ENCODE measurements at regions not wholly inside any gene's neighbourhood (a gene's known extent, or its start where the extent isn't known, plus 50 kb on each side); places are given as distances from the start of the nearest gene placed in this dataset.

GRCh38 chr6:101296169-101296960 lies 97.1 kb upstream of the GRIK2 start:
- DNase-seq (ENCODE audit: low read depth), result peak; percentile 13

DNA sequence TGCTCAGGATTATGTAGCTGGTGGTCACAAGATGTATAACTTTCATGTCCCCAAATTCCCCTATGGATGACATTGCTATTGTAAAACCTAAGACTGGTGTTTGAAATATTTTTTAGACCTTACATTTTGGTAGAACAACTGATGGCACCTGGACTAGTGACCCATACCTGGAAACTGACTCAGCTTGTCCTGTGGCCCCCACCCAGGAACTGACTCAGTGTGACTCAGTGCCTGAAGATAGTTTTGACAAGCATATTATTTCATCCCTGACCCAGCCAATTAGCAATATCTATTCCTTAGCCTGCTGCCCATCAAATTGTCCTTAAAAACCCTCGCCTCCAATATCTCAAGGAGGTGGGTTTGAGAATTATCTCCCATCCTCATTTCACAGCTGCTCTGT lies 90.9 kb upstream of the GRIK2 start:
- DNase-seq (ENCODE audit: low read depth), result no peak

DNA sequence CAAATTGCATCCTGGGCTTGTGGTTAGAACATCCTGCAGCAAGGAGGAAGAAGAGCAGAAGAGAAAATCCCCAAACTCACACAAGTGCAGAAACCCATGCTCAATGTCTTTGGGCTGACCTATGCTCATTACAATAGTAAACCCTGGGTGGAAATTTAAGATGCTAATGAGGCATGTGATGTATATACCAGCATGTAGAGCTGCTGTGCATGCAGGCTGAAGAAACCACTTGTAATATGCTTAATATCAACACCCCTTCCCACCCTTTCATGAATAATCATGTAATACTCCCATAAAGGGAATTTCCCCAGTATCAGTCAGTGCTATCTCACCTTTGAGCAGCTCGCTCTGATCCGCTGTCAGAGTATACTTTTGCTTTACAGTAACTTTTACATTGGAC lies 90.0 kb upstream of the GRIK2 start:
- no peak for DNase-seq (ENCODE audit: low read depth)

DNA sequence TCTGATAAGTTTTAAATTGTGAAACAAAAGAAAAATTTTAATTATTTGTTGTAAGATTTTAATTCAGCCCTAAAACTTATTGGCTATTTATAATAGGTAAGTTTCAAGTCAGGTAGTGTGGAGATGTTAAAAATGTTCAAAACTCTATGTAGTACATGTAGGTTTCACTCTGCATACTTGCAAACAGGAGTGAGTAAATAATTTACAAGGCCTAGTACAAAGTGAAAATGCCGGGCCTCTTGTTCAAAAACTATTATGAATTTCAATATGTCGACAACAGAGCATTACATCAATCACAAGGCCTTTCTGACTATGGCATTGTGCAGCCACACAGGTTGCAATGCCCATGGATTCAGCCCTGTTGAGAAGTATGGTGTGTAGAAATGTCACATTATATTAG lies 80.9 kb upstream of the GRIK2 start:
- no peak for DNase-seq (ENCODE audit: low read depth)

DNA sequence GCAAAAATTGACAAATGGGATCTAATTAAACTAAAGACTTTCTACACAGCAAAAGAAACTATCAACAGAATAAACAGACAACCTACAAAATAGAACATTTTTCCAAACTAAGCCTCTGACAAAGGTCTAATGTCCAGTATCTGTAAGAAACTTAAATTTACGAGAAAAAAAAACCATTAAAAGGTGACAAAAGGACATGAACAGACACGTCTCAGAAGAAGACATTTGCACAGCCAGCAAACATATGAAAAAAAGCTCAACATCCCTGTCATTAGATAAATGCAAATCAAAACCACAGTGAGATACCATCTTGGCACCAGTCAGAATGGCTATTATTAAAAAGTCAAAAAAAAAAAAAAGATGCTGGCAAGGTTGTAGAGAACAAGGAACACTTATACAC lies 70.6 kb upstream of the GRIK2 start:
- no peak for DNase-seq (ENCODE audit: low read depth)

DNA sequence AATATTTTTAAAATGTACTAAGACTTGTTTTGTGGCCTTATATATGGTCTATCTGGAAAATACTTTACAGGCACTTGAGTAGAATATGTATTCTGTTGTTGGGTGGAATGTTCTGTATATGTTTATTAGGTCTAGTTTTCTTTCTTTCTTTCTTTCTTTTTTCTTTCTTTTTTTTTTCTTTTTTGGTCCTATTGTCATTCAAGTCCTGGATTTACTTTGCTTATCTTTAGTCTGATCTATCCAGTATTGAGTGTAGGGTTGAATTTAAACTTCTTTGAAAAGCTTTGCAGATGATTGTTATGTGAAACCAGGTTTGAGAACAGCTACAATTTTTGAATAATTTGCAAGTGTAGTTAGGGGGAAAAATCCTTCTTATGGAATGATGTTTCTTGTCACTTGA lies 67.1 kb upstream of the GRIK2 start:
- no peak for DNase-seq (ENCODE audit: low read depth)

DNA sequence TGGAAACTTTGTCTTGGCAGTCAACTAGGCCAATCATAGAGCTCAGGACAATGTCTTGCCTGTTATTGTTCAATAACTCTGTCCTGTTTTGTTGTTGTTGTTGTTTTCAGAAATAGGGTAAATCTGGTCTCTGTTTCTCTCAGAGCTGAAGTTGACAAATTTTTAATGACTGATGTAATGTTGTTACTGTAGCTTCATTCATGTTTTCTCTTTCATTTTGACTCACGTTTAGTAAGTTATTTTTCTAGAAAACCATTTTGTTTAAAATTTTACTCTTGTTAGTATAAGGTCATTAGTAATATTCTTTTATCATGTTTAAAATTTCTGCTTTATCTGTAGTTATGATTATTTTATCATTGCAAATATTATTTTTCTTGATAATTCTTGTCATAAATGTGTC lies 51.6 kb upstream of the GRIK2 start:
- DNase-seq (ENCODE audit: low read depth), result no peak
